SU-DHL-6 (cell line): ENCODE measurements at regions not wholly inside any gene's neighbourhood (a gene's known extent, or its start where the extent isn't known, plus 50 kb on each side); places are given as distances from the start of the nearest gene placed in this dataset.

Experiments used
- H2AFZ ChIP-seq: fragments of 200-600 bp; sonication (generic); 2 replicates; pipeline ENCODE4 v1.6.1; 2014; ENCODE audit warnings: low read depth, mild to moderate bottlenecking, moderate library complexity, mixed read lengths, antibody characterized with exemption, low read length; ENCODE audit not compliant: severe bottlenecking
- H3F3A ChIP-seq: fragments of 200-600 bp; shearing (Covaris generic); 2 replicates; pipeline ENCODE4 v1.6.0; 2016; ENCODE audit warnings: antibody characterized with exemption, mild to moderate bottlenecking; ENCODE audit not compliant: insufficient read depth
- H3K27ac ChIP-seq: fragments of 200-600 bp; sonication (generic); 2 replicates; pipeline ENCODE4 v1.5.1; 2016; ENCODE audit warnings: low read depth, mild to moderate bottlenecking, low read length, moderate library complexity, mixed read lengths
- H3K27me3 ChIP-seq: fragments of 200-600 bp; sonication (generic), shearing (Covaris generic); 2 replicates; pipeline ENCODE4 v1.6.0; 2014; ENCODE audit warnings: mild to moderate bottlenecking, low read length
- H3K36me3 ChIP-seq: fragments of 200-600 bp; sonication (generic); 2 replicates; pipeline ENCODE4 v1.6.1; 2014; ENCODE audit warnings: mild to moderate bottlenecking, low read length, mixed read lengths
- H3K4me2 ChIP-seq: fragments of 300-600, 200-600 bp; shearing (Covaris generic), sonication (generic); 2 replicates; pipeline ENCODE4 v1.6.0; 2014; ENCODE audit warnings: low read length, low read depth, mild to moderate bottlenecking; ENCODE audit not compliant: poor library complexity, severe bottlenecking
- H3K4me3 ChIP-seq: fragments of 200-600 bp; sonication (generic); 2 replicates; pipeline ENCODE4 v1.5.1; 2014; ENCODE audit warnings: antibody characterized with exemption, low read length, mild to moderate bottlenecking, mixed read lengths; ENCODE audit not compliant: insufficient read depth, poor library complexity, severe bottlenecking
- H3K79me2 ChIP-seq: fragments of 200-600 bp; sonication (generic); 2 replicates; pipeline ENCODE4 v1.6.1; 2014; ENCODE audit warnings: mild to moderate bottlenecking, low read length, moderate library complexity; ENCODE audit not compliant: insufficient read depth
- H3K9ac ChIP-seq: fragments of 200-600 bp; sonication (generic); 2 replicates; pipeline ENCODE4 v1.7.0; 2014; ENCODE audit warnings: mild to moderate bottlenecking, low read length
- H3K9me2 ChIP-seq: fragments of 200-600 bp; sonication (generic); replicated peaks from 2 replicates; pipeline ENCODE4 v1.6.1; 2014; ENCODE audit warnings: low read length; ENCODE audit not compliant: insufficient read depth
- H3K9me3 ChIP-seq: fragments of 200-600 bp; sonication (generic); 2 replicates; pipeline ENCODE4 v1.6.1; 2014; ENCODE audit warnings: low read length, mixed read lengths; ENCODE audit not compliant: insufficient read depth
- H4K20me1 ChIP-seq: fragments of 200-600 bp; sonication (generic); 2 replicates; pipeline ENCODE4 v1.6.1; 2014; ENCODE audit warnings: low read depth, mild to moderate bottlenecking, antibody characterized with exemption, low read length, moderate library complexity, mixed read lengths
- EZH2phosphoT487 ChIP-seq: fragments of 200-600 bp; sonication (generic), shearing (Covaris generic); conservative IDR thresholded peaks from 2 replicates; pipeline ENCODE4 v1.6.1; 2018; ENCODE audit warnings: mild to moderate bottlenecking, antibody characterized with exemption, low read length, moderate library complexity, mixed read lengths
- TF ChIP-seq, protein P1 (sequence below): fragments of 200-600 bp; sonication (generic); IDR thresholded peaks from one replicate; pipeline ENCODE4 v1.5.1; 2017; ENCODE audit warnings: antibody characterized with exemption, mild to moderate bottlenecking, low read length, moderate library complexity; ENCODE audit not compliant: insufficient read depth, poor library complexity, severe bottlenecking

DNA sequence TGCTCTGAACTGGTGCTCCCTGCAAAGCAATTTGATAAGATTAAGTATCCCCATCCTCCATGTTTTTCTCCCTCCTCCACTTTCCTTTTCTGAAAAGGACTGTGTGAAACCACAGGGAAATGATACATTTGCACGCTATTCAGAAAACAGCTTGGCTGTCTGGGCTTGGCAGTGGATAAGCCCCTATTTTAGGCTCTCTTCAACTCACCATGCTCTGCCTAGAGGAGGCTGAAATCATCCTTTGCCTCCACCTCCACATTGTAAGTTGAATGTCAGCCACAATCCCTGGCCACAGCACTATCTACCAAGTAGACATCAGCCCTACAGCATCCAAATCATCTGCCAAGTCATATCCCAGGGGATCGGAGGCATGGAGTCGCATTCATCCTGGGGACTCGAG, 642.3 kb downstream of the RPS29 start:
- Histone ChIP-seq H3K36me3 (no peaks in the 10 kb centered on the region), H3K4me3 (no peak overlapping the region), H3F3A (no peaks in the 10 kb centered on the region), H3K27me3 (no peaks in the 10 kb centered on the region), H4K20me1 (no peaks in the 10 kb centered on the region), H3K9me3 (no peaks in the 10 kb centered on the region), H3K9ac (no peak overlapping the region), H3K4me2 (no peak overlapping the region), H2AFZ (no peak overlapping the region), H3K79me2 (no peaks in the 10 kb centered on the region), H3K27ac (no peak overlapping the region), H3K9me2 (no peaks in the 10 kb centered on the region)
- no peak for TF ChIP-seq EZH2phosphoT487
- TF ChIP-seq, protein P1, sequence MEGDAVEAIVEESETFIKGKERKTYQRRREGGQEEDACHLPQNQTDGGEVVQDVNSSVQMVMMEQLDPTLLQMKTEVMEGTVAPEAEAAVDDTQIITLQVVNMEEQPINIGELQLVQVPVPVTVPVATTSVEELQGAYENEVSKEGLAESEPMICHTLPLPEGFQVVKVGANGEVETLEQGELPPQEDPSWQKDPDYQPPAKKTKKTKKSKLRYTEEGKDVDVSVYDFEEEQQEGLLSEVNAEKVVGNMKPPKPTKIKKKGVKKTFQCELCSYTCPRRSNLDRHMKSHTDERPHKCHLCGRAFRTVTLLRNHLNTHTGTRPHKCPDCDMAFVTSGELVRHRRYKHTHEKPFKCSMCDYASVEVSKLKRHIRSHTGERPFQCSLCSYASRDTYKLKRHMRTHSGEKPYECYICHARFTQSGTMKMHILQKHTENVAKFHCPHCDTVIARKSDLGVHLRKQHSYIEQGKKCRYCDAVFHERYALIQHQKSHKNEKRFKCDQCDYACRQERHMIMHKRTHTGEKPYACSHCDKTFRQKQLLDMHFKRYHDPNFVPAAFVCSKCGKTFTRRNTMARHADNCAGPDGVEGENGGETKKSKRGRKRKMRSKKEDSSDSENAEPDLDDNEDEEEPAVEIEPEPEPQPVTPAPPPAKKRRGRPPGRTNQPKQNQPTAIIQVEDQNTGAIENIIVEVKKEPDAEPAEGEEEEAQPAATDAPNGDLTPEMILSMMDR = no peak

DNA sequence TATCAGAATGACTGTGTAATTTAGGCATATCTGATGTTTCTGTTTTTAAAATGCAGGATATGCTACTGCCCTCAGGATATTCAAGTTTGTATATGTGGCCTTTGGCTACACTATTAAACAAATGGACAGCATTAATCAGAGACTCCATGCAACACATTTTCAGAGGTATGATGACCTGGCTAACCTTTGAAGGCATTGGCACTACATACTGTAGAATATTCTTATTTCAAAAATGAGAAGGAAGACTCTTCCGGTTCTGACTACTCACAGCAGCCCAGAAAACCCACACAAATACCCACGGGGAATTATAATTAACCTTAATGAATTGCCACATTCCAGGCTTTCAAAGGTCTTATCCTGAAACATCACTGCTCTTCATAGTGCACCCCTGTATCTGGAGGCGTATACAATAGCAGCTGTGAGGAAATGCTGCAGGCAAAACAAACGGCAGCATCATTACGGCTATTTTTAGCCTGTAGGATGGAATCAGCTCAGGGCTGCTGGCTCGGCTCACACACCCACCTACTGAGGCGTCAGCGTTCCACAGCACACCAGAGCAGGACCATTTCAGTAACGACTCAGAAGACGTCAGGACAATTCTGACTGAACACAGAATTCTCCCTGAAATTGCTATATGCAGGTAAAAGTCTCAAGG, 648.5 kb downstream of the RPS29 start:
- Histone ChIP-seq H3K9ac (no peak overlapping the region), H3K4me2 (no peak overlapping the region), H3K27me3 (no peaks in the 10 kb centered on the region), H2AFZ (peak overlapping the region; percentile 51), H3K9me3 (no peaks in the 10 kb centered on the region), H3K4me3 (no peak overlapping the region), H3F3A (no peaks in the 10 kb centered on the region), H3K36me3 (no peaks in the 10 kb centered on the region), H3K27ac (no peak overlapping the region), H3K9me2 (no peaks in the 10 kb centered on the region), H3K79me2 (no peaks in the 10 kb centered on the region), H4K20me1 (no peaks in the 10 kb centered on the region)
- TF ChIP-seq EZH2phosphoT487 = no peak
- TF ChIP-seq, protein P1 = no peak

DNA sequence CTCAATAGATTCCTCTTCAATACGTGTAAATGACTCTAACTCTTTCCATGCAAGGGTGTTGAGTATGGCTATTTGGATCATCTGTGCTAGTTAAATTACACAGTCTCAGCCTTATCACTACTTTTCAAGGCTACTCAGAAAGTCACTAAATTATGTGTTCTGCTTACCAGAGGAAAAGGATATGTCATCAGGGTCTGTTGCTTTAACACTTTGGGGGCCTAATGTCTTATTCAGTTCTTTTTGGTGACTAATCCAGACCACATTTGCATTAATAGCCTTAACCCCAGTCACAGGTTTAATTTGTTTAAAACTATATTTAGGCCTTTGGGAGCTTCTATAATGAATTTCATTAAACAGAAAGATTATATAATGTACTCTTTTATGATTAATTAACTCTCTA, 649.3 kb downstream of the RPS29 start:
- no peaks in the 10 kb centered on the region for H3K27me3 ChIP-seq
- H3K9me2 ChIP-seq = no peaks in the 10 kb centered on the region
- H3K79me2 ChIP-seq = no peaks in the 10 kb centered on the region
- no peaks in the 10 kb centered on the region for H3K36me3 ChIP-seq
- no peak overlapping the region for H3K27ac ChIP-seq
- no peak overlapping the region for H3K4me2 ChIP-seq
- H4K20me1 ChIP-seq = no peaks in the 10 kb centered on the region
- no peak overlapping the region for H3K9ac ChIP-seq
- H3K9me3 ChIP-seq = no peaks in the 10 kb centered on the region
- H3K4me3 ChIP-seq = no peak overlapping the region
- H3F3A ChIP-seq = no peaks in the 10 kb centered on the region
- H2AFZ ChIP-seq = no peak overlapping the region
- TF ChIP-seq, protein P1 = no peak
- no peak for TF ChIP-seq EZH2phosphoT487
